ENCODE measurements at regions not wholly inside any gene's neighbourhood (a gene's known extent, or its start where the extent isn't known, plus 50 kb on each side); places are given as distances from the start of the nearest gene placed in this dataset.

DNA sequence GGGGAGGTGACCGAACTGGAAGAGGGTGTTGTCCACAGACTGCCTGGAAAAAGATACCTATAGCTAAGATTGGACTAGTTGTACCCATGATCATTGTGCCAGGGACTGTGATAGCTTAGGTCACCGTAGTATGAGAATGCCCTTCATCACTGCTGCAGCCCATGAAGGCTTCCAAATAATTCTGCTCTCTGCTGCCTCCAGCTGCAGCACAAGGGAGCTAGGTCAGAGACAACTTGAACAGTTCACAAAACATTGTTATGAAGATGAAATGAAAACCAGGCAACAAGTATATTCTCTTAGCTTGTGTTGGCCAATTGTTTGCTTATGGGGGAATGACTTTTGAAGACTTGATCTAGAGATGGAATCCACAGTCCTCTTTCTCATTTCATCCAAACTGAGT is 246.7 kb downstream of the MRPL39 start:
- TF ChIP-seq, protein P1, sequence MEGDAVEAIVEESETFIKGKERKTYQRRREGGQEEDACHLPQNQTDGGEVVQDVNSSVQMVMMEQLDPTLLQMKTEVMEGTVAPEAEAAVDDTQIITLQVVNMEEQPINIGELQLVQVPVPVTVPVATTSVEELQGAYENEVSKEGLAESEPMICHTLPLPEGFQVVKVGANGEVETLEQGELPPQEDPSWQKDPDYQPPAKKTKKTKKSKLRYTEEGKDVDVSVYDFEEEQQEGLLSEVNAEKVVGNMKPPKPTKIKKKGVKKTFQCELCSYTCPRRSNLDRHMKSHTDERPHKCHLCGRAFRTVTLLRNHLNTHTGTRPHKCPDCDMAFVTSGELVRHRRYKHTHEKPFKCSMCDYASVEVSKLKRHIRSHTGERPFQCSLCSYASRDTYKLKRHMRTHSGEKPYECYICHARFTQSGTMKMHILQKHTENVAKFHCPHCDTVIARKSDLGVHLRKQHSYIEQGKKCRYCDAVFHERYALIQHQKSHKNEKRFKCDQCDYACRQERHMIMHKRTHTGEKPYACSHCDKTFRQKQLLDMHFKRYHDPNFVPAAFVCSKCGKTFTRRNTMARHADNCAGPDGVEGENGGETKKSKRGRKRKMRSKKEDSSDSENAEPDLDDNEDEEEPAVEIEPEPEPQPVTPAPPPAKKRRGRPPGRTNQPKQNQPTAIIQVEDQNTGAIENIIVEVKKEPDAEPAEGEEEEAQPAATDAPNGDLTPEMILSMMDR (IDR thresholded peaks at IDR 0.05): no peak
- TF ChIP-seq POLR2A (IDR thresholded peaks at IDR 0.05): no peak
- TF ChIP-seq POLR2AphosphoS5 (IDR thresholded peaks at IDR 0.05): no peak
- Histone ChIP-seq H3K4me3 (no peak overlapping the region), H3K27ac (no peak overlapping the region), H3K27me3 (no peaks in the 10 kb centered on the region), H3K9me3 (no peaks in the 10 kb centered on the region), H3K4me1 (no peaks in the 10 kb centered on the region), H3K36me3 (no peaks in the 10 kb centered on the region)
- DNase-seq (ENCODE audit: low spot score in 2 of 2): no peak
- intact Hi-C loops (cut with DNase I; ENCODE audit: low total_unique reads): no loop called here

DNA sequence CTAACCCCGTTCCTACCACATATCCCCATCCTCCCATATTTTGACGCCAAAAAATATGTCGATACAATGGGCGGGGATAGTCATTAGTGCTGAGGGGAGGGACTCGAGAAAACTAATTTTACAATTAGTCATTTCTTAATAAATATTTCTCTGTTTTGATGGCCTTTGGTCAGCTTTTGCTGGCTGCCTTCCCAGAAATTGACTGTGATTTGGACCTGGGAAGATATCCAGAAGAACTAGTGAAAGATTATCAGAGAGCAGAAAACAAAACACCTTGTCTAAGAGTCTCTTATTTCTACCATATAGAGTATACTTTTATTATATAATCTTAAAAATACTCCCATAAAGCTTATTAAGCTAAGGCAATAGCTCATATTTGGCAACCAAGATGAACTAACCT is 247.6 kb downstream of the MRPL39 start:
- Histone ChIP-seq H3K4me1 (no peaks in the 10 kb centered on the region), H3K27ac (no peak overlapping the region), H3K4me3 (no peak overlapping the region), H3K9me3 (no peaks in the 10 kb centered on the region), H3K27me3 (no peaks in the 10 kb centered on the region), H3K36me3 (no peaks in the 10 kb centered on the region)
- intact Hi-C loops (cut with DNase I; ENCODE audit: low total_unique reads): no loop called here
- TF ChIP-seq POLR2A (IDR thresholded peaks at IDR 0.05): no peak
- no peak for TF ChIP-seq POLR2AphosphoS5 (IDR thresholded peaks at IDR 0.05)
- TF ChIP-seq, protein P1 (IDR thresholded peaks at IDR 0.05): no peak
- DNase-seq (ENCODE audit: low spot score in 2 of 2): no peak

DNA sequence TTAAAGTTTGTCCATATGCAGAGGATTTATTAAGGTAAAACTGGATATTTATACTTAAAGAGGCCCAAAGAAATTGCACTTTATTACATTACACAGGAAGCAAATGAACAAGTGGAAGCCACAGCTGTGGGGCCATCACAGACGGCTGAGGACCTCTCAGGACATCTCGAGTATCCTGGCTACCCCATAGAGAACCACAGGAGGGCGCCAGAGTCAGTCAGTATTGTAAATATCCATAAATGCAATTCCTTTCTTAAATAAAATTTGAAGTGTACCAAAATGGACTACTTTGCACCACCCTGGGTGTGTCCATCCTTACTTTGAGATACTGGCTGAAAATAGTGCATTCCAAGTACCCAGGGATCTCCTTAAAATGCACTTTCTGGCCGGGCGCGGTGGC is 257.2 kb downstream of the MRPL39 start:
- no peak overlapping the region for H3K27ac ChIP-seq
- H3K4me3 ChIP-seq: no peak overlapping the region
- no peaks in the 10 kb centered on the region for H3K36me3 ChIP-seq
- no peaks in the 10 kb centered on the region for H3K4me1 ChIP-seq
- H3K9me3 ChIP-seq: no peaks in the 10 kb centered on the region
- intact Hi-C loops (cut with DNase I; ENCODE audit: low total_unique reads): no loop called here
- DNase-seq (ENCODE audit: low spot score in 2 of 2): no peak
- no peaks in the 10 kb centered on the region for H3K27me3 ChIP-seq
- TF ChIP-seq, protein P1 (IDR thresholded peaks at IDR 0.05): no peak
- TF ChIP-seq POLR2A (IDR thresholded peaks at IDR 0.05) (no peak), POLR2AphosphoS5 (IDR thresholded peaks at IDR 0.05) (no peak)

DNA sequence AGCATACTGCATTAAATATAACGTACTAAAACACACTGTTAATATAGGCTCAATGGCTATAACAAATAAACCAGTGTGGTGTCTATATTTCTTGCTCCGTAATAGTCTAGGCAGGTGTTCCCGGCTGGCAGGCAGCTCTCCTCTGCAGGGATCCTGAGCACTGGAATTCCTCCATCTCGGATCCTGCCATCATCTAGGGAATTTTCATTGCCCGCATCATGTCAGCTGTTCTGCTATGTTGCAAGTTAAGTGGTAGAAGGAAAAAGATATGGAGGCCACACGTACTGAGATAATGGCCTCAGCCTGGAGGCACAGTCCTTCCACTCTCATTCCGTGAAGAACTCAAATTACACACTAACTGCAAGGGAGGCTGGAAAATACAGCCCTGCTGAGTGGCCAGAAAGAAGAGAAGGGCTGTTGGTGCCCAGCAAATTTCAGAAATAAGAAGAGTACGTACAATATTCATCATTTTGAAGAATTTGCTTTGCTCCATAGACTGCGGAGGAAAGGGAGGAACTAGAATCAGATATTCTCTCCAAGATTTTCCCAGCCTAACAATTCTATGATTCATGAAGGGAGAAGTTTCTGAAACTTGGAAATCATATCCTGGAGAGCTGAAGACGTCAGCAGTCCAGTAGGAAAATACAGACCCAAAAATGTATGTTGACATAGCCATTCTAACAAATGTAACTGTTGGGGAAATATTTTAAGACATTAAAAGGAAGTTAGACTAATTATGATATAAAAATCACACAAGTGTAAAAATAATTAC is 263.3 kb downstream of the MRPL39 start:
- H3K9me3 ChIP-seq: no peaks in the 10 kb centered on the region
- no peak for DNase-seq (ENCODE audit: low spot score in 2 of 2)

DNA sequence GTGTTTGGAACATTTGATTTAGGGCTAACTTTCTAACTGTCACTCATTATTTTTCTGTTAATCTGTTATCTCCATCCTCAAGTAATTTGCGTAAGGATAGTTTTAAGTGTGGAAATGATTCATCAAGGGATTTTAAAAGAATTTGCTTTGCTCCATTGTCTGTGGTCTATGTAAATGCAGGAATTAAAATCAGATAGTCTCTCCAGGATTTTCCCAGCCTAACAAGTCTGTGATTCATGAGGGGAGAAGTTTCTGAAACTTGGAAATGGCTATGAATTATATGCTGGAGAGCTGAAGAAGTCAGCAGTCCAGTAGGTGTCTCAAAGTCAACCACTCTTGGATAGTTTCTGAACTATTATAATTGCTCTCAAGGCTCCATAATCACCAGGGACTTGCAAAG is 264.5 kb downstream of the MRPL39 start:
- intact Hi-C loops (cut with DNase I; ENCODE audit: low total_unique reads): no loop called here
- no peaks in the 10 kb centered on the region for H3K36me3 ChIP-seq
- H3K4me1 ChIP-seq: no peaks in the 10 kb centered on the region
- no peak overlapping the region for H3K27ac ChIP-seq
- no peaks in the 10 kb centered on the region for H3K27me3 ChIP-seq
- H3K4me3 ChIP-seq: no peak overlapping the region
- TF ChIP-seq POLR2A (IDR thresholded peaks at IDR 0.05) (no peak), POLR2AphosphoS5 (IDR thresholded peaks at IDR 0.05) (no peak)
- TF ChIP-seq, protein P1 (IDR thresholded peaks at IDR 0.05): no peak
- no peaks in the 10 kb centered on the region for H3K9me3 ChIP-seq
- DNase-seq (ENCODE audit: low spot score in 2 of 2): no peak

More for the DNA sequence above, 263.3 kb downstream of the MRPL39 start:
- Histone ChIP-seq H3K27me3 (no peaks in the 10 kb centered on the region), H3K4me1 (no peaks in the 10 kb centered on the region), H3K36me3 (no peaks in the 10 kb centered on the region), H3K27ac (no peak overlapping the region), H3K4me3 (no peak overlapping the region)
- intact Hi-C loops (cut with DNase I; ENCODE audit: low total_unique reads): no loop called here
- TF ChIP-seq POLR2AphosphoS5 (IDR thresholded peaks at IDR 0.05) (no peak), POLR2A (IDR thresholded peaks at IDR 0.05) (no peak)
- TF ChIP-seq, protein P1 (IDR thresholded peaks at IDR 0.05): no peak
